Stimulated activated CD4-positive, alpha-beta T cell treated with anti-CD3 and anti-CD28 coated beads, Interleukin-15, amount 100 ng/mL, for 1 hour (primary cell): ENCODE measurements at regions not wholly inside any gene's neighbourhood (a gene's known extent, or its start where the extent isn't known, plus 50 kb on each side); places are given as distances from the start of the nearest gene placed in this dataset.

ENCODE experiments used
- DNase-seq, 2 donors: peaks; one replicate each; pipeline ENCODE4 v3.0.0-alpha.2; 2020; ENCODE audit warnings: low read depth in 1 of 2, low spot score in 1 of 2

- peak; percentile 61 to 72 for DNase-seq
Measured at GRCh38 chr16:85420501-85421337, 192.4 kb upstream of the GSE1 start.

GRCh38 chr16:85421338-85422195 is 191.6 kb upstream of the GSE1 start:
- no peak for DNase-seq

DNA sequence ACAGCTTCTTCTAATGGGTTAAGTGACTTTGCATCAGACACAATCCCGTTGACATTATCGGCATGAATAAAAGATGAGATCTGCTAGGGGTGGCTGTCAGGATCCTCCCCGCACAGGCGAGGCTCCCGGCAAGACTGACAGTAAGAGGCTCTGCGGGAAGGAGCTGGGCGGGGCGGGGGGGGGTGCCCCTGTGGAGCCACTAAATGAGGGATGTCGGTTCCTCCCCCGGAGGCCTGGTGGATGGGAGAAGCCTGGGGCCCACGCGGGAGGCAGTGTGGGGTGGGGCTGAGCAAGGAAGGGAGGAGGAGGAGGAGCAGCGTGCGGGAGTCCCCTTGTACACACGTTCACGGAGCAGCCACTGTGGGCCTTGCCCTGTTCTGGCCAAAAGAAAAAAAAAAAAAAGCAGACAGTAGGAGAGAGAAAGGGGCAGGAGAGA is 190.9 kb upstream of the GSE1 start:
- no peak for DNase-seq

DNA sequence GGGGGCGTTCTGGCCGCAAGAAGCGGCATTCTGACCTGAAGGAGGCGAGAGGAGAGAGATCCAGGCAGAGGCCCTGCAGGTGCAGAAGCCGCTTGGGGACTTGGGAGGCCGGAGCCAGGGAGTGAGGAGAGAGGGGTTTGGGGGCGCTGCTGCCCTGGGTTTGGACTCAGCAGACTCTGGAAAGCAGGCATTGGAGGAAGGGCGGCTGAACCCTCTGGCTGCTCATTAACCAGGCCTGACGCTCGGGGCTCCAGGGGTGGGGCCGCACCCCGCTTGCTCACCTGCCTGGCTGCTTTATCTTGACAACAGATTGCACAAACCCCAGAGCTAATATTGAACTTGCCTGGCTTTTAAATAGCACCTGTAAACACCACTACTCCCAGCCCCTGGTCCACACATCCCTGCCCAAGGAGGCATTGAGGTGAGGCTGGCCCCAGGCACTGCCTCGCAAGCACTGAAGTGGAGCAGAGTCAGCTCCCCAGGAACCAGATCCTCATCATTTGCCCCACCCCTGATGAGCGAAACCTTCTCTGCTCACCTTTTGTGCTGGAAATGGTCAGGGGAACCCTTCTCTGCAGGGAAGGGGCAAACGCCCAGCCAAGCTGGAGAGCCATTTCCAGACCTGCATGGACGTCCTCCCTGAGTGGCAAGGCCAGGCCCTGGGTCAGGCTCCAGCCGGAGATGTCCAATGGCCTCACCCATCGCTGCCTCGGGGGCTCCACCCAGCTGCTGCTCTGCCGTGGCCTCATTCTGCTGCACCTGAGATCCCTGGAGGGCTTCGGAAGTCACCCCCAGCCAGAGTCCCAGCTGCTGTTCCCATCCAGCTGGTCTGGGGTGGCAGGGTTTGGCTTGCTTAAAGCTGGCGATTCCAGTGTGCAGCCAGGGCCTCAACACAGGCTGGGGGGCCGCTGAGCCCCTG is 190.2 kb upstream of the GSE1 start:
- no peak for DNase-seq

- DNase-seq: no peak
Measured at GRCh38 chr16:85423631-85424030, 189.5 kb upstream of the GSE1 start.

DNA sequence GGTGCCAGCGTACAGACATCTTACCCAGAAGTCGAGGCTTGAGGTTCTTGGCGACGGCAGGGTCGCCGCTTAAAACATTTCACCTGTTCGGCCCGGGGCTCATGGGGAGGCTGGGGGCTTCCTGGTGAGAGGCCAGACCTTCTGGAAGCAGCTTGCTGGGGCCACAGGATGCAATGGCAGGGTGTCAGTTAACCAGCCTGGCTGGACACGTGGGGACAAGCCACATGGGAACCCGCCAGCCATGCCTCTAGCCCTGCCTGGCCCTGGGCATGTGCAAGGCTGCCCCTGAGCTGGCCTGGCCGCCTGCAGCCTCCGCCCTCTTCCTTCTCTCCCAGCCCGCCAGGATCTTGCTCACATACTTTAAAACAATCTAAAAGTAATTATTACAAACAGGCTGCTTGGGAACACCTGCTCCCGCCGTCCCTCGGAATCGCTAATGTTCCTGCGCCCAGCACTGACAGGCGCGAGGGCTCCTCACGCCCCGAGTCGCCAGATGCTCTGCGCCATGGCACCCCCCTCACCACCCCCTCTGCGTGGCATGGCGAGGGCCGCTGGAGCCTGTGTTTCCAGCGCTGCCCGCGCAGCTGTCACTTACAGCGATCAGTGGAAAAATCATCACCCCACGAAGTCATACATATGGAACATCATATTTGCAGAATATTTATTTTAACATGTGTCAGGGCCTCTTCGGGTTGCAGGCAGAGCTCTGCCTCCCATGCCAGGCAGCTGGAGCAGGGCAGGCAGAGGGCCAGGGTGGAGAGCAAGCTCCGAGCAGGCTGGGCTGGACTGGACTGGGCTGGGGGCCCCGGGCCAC is 188.7 kb upstream of the GSE1 start:
- no peak for DNase-seq

- DNase-seq: no peak
Measured at GRCh38 chr16:85425074-85425662, 188.0 kb upstream of the GSE1 start.

- no peak for DNase-seq
Measured at GRCh38 chr16:85426806-85427205, 186.3 kb upstream of the GSE1 start.

- DNase-seq: peak in 1 of 2 donors; percentile 27
Measured at GRCh38 chr16:85428168-85428898, 184.8 kb upstream of the GSE1 start.

GRCh38 chr16:85428899-85429775 is 184.0 kb upstream of the GSE1 start:
- DNase-seq: no peak

DNA sequence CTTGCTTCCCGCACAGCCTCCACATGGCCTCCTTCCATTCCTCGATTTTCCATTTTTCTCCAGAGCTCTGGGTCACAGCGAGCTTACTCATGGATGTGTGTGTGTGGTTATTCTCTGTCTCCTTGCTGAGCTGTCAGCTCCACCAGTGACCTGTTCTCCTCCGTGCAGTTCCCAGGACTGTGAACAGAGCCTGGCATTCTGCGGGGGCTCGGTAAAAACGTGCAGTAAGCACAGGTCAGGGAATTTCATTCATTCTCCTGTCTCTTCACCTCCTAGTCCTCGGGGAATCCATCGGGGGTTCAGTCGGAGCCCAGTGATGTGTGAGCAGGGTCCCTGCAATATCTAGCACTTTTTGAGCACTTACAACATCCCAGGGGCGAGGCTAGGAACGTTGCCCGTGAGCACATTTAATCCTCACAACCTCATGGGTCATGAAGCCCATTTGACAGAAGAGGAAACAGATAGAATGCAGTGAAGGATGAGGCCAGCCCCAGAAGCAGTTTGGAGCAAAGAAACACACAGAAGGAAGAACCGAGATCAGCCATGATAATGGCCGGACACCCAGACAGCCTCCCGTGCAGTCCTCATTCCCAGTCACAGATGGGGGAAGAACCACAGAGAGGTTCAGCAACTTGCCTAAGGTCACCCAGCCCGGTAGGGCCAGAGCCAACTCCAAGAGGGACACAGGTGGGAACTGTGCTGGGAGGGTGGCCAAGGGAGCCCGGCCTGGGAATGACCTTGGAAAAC is 183.2 kb upstream of the GSE1 start:
- DNase-seq: no peak

- DNase-seq: no peak
Measured at GRCh38 chr16:85430523-85431421, 182.3 kb upstream of the GSE1 start.

GRCh38 chr16:85431431-85432124 is 181.5 kb upstream of the GSE1 start:
- no peak for DNase-seq

GRCh38 chr16:85432606-85433005 is 180.5 kb upstream of the GSE1 start:
- DNase-seq: no peak

DNA sequence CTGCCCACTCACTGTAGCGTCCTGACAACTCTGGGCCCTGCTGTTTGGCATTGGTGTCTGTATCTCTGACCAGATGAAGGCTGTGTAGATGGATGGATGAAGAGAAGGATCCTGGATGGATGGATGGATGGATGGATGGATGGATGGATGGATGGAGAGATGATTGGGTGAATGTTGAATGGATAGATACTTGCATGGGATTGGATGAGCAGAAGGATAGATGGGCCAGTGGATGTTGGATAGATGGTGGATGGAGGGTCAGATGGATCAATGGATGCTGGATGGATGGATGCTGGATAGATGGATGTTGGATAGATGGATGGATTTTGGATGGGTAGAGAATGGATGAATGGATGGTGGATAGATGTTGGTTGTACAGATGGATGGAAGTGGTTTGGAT is 179.6 kb upstream of the GSE1 start:
- DNase-seq: no peak

GRCh38 chr16:85435286-85435685 is 177.8 kb upstream of the GSE1 start:
- no peak for DNase-seq
